H1 (cell line): ENCODE measurements at regions not wholly inside any gene's neighbourhood (a gene's known extent, or its start where the extent isn't known, plus 50 kb on each side); places are given as distances from the start of the nearest gene placed in this dataset.

Experiments used
- EGR1 ChIP-seq: IDR thresholded peaks from 2 replicates; pipeline ENCODE4 v1.6.1; 2011; ENCODE audit warnings: low read depth, low read length, borderline replicate concordance
- GABPA ChIP-seq: IDR thresholded peaks from 2 replicates; pipeline ENCODE4 v1.6.1; 2011; ENCODE audit warnings: mild to moderate bottlenecking, low read length, moderate library complexity, borderline replicate concordance; ENCODE audit not compliant: insufficient read depth
- GTF2F1 ChIP-seq: IDR thresholded peaks from 2 replicates; pipeline ENCODE4 v1.6.1; 2012; ENCODE audit warnings: low read depth, low read length, improper control_type of control experiment, borderline replicate concordance
- POU5F1 ChIP-seq: IDR thresholded peaks from 2 replicates; pipeline ENCODE4 v1.6.1; 2011; ENCODE audit warnings: low read depth, mild to moderate bottlenecking, low read length, moderate library complexity
- SIRT6 ChIP-seq: IDR thresholded peaks from one replicate; pipeline ENCODE4 v1.7.1; 2012; ENCODE audit warnings: low read length, inconsistent platforms

DNA sequence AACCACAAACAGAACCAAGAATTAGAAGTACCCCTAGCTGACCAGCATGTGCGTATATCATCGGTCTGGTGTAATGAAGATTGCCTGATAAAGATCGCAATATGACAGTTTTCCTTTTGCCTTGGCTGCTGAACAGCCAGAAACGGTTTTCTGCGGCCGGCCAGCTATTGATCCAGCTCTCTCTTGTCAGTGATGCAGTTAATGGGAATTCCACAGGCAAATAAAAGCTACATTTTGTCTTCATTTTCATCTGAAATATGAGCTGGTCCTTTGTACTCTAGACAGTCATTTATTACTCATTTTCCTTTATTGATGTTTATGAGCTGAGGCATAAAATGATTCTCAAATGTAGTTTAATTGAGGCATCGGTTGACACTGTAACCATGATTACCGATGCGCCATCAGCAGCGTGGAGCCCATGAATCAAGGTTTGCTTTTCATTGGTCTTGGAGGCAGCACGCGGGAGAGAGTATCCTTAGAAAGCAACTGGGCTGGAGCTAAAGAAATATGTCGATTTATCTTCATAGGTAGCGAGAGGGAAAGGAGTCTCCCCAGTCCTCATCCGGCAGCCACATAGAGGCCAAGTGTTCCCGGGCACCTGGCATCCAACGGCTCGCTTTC, 535.2 kb downstream of the GALR1 start (continued):
- TF ChIP-seq SIRT6: no peak
- TF ChIP-seq EGR1: no peak
- TF ChIP-seq GABPA: no peak
- TF ChIP-seq POU5F1: no peak
- no peak for TF ChIP-seq GTF2F1
